Activated T-helper 2 cell treated with anti-CD3 and anti-CD28 coated beads, Interferon-gamma antibody, Interleukin-2, Interleukin-4, amounts not matched to agents 10 μg/mL and 5 μg/mL and 100 μg/mL, durations not matched to agents 14 hours and 24 hours and 36 hours (primary cell): ENCODE measurements at regions not wholly inside any gene's neighbourhood (a gene's known extent, or its start where the extent isn't known, plus 50 kb on each side); places are given as distances from the start of the nearest gene placed in this dataset.

Source experiments
- DNase-seq: peaks from one replicate; pipeline ENCODE4 v3.0.0; 2021; ENCODE audit warnings: low spot score
- H3K27ac Mint-ChIP-seq: one replicate; pipeline ENCODE4 v1.8.0; 2021; ENCODE audit warnings: mixed read lengths
- H3K27me3 Mint-ChIP-seq: one replicate; pipeline ENCODE4 v1.8.0; 2021; ENCODE audit warnings: low read depth, mixed read lengths
- H3K36me3 Mint-ChIP-seq: one replicate; pipeline ENCODE4 v1.8.0; 2021; ENCODE audit warnings: low read depth, mixed read lengths
- H3K4me1 Mint-ChIP-seq: one replicate; pipeline ENCODE4 v1.8.0; 2021; ENCODE audit warnings: low read depth, mixed read lengths
- H3K4me3 Mint-ChIP-seq: one replicate; pipeline ENCODE4 v1.8.0; 2021; ENCODE audit warnings: low read depth, mild to moderate bottlenecking, moderate library complexity, mixed read lengths
- H3K9me3 Mint-ChIP-seq: one replicate; pipeline ENCODE4 v1.8.0; 2021; ENCODE audit warnings: mixed read lengths
- intact Hi-C: fragments of 100-400 bp; cut with micrococcal nuclease; formaldehyde crosslinking; loops from one replicate; pipeline ENCODE4 v1.15.1; 2023

DNA sequence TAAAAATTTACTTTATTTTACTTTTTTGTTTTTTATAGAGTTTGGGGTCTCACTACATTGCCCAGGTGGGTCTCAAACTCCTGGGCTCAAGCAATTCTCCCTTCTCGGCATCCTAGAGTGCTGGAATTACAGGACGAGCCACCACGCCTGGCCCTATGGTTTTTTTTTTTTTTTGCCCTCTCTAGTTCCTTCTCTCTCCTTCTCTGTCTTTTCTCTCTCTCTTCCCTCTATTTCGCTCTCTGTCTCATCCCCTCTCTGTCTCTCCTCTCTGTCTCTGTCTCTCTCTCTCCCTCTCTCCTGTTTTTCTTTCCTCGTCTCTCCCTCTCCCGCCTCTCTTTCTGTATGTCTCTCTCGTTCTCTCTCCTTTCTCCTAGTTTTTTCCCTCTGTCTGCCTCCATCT is 202.6 kb upstream of the LHX5 start:
- no peaks in the 10 kb centered on the region for H3K4me1 Mint-ChIP-seq
- H3K27me3 Mint-ChIP-seq: peaks cover 13% of the 10 kb centered on the region
- H3K9me3 Mint-ChIP-seq: no peaks in the 10 kb centered on the region
- intact Hi-C loops: no loop called here
- no peaks in the 10 kb centered on the region for H3K36me3 Mint-ChIP-seq
- no peak overlapping the region for H3K4me3 Mint-ChIP-seq
- no peak for DNase-seq
- H3K27ac Mint-ChIP-seq: no peak overlapping the region

DNA sequence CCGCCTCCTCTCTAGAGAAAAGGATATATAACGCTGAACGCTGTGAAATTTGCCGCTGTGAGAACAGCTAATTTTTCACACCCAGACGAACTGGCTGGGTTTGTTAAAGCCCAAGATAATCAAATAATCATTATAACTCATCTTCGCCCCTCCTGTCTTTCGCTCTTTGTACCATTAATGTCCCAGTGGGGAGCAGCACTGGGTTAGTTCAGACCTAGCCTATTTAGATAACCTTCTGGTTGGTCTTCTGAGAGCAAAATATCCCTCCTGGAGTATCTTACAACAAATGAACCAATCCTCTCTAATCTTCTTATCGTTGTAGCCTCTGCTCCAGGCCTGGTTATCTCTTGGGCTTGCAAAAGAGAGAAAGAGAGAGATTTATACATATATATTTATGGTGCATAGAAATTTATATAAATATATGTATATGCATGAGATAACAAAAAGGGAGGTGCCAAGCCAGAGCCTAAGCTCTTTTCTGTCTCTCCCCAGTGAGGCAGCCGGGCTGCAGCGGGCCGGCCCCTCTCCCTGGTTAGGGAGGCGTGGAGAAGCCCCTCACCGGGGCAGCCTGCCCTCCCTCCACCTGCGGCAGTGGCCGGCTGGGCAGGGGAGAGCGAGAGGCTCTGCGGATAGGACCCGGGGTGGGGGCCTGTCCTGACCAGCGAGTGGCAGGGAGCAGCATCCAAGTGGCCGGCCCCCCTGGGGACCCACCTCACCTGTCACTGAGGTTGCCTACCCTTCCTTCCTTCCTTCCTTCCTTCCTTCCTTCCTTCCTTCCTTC is 202.0 kb upstream of the LHX5 start:
- no peak for DNase-seq
- no peaks in the 10 kb centered on the region for H3K9me3 Mint-ChIP-seq
- H3K4me3 Mint-ChIP-seq: no peak overlapping the region
- H3K36me3 Mint-ChIP-seq: no peaks in the 10 kb centered on the region
- H3K27me3 Mint-ChIP-seq: peaks cover 16% of the 10 kb centered on the region
- H3K27ac Mint-ChIP-seq: no peak overlapping the region
- intact Hi-C loops: no loop called here
- H3K4me1 Mint-ChIP-seq: no peaks in the 10 kb centered on the region

- Mint-ChIP-seq H3K4me3 (no peak overlapping the region), H3K4me1 (no peaks in the 10 kb centered on the region), H3K27ac (no peak overlapping the region), H3K36me3 (no peaks in the 10 kb centered on the region), H3K9me3 (no peaks in the 10 kb centered on the region), H3K27me3 (peaks cover 16% of the 10 kb centered on the region)
- intact Hi-C loops: no loop called here
- DNase-seq: no peak
Observed at GRCh38 chr12:113670742-113671141, 199.1 kb upstream of the LHX5 start.

- Mint-ChIP-seq H3K4me1 (no peaks in the 10 kb centered on the region), H3K27me3 (peaks cover 16% of the 10 kb centered on the region), H3K4me3 (no peak overlapping the region), H3K36me3 (no peaks in the 10 kb centered on the region), H3K27ac (no peak overlapping the region), H3K9me3 (no peaks in the 10 kb centered on the region)
- intact Hi-C loops: no loop called here
- no peak for DNase-seq
Observed at GRCh38 chr12:113667676-113668356, 196.1 kb upstream of the LHX5 start.

DNA sequence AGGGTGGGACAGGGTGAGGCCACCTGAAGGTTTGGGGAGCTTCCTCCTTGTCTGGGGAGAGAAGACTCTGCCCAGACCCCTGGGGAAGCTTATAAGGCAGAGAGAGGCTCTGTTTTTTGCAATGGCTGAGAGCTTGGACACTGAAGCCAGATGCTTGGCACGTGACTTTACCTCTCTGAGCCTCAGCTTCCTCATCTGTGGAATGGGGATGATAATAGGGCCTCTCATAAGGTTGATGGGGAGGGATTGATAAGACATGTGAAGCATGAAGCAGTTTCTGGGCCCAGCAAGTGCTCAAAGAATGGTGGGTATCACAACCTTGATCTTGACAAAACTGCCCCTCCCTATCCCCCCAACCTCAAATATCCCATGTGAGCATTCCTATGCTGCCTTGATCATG is 195.4 kb upstream of the LHX5 start:
- H3K27ac Mint-ChIP-seq: no peak overlapping the region
- no peak for DNase-seq
- H3K4me3 Mint-ChIP-seq: no peak overlapping the region
- no peaks in the 10 kb centered on the region for H3K4me1 Mint-ChIP-seq
- H3K27me3 Mint-ChIP-seq: peaks cover 16% of the 10 kb centered on the region
- no peaks in the 10 kb centered on the region for H3K9me3 Mint-ChIP-seq
- intact Hi-C loops: no loop called here
- H3K36me3 Mint-ChIP-seq: no peaks in the 10 kb centered on the region

- no peaks in the 10 kb centered on the region for H3K4me1 Mint-ChIP-seq
- no peak overlapping the region for H3K4me3 Mint-ChIP-seq
- intact Hi-C loops: no loop called here
- no peaks in the 10 kb centered on the region for H3K9me3 Mint-ChIP-seq
- peaks cover 16% of the 10 kb centered on the region for H3K27me3 Mint-ChIP-seq
- no peak overlapping the region for H3K27ac Mint-ChIP-seq
- H3K36me3 Mint-ChIP-seq: no peaks in the 10 kb centered on the region
- no peak for DNase-seq
Observed at GRCh38 chr12:113666223-113666622, 194.6 kb upstream of the LHX5 start.

GRCh38 chr12:113665457-113665856 is 193.8 kb upstream of the LHX5 start:
- no peaks in the 10 kb centered on the region for H3K9me3 Mint-ChIP-seq
- H3K27ac Mint-ChIP-seq: no peak overlapping the region
- H3K27me3 Mint-ChIP-seq: peaks cover 13% of the 10 kb centered on the region
- H3K4me1 Mint-ChIP-seq: no peaks in the 10 kb centered on the region
- intact Hi-C loops: no loop called here
- no peaks in the 10 kb centered on the region for H3K36me3 Mint-ChIP-seq
- DNase-seq: no peak
- no peak overlapping the region for H3K4me3 Mint-ChIP-seq

- H3K4me3 Mint-ChIP-seq: no peak overlapping the region
- H3K9me3 Mint-ChIP-seq: no peaks in the 10 kb centered on the region
- H3K27ac Mint-ChIP-seq: no peak overlapping the region
- H3K27me3 Mint-ChIP-seq: peaks cover 2% of the 10 kb centered on the region
- intact Hi-C loops: no loop called here
- no peaks in the 10 kb centered on the region for H3K4me1 Mint-ChIP-seq
- no peak for DNase-seq
- no peaks in the 10 kb centered on the region for H3K36me3 Mint-ChIP-seq
Observed at GRCh38 chr12:113664224-113664681, 192.6 kb upstream of the LHX5 start.

DNA sequence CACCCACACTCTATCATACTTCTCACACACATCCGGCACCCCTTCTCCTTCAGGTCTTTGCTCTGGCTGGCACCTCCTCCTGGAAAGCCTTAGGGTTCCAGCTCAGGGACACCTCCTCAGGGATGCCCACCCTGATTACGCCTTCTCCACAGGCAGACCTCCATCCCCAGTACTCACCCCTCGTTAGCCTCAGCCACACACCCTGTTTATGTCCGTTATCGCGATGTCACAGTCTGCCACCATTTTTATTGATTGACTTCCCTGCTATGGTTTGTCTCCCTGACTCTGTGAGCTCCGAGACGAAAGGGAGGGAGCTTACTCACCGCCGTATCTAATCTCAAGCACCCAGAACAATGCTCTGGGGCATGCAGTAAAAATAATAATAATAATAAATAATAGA is 191.7 kb upstream of the LHX5 start:
- Mint-ChIP-seq H3K36me3 (no peaks in the 10 kb centered on the region), H3K4me3 (no peak overlapping the region), H3K27ac (no peak overlapping the region), H3K9me3 (no peaks in the 10 kb centered on the region), H3K4me1 (no peaks in the 10 kb centered on the region), H3K27me3 (no peaks in the 10 kb centered on the region)
- no peak for DNase-seq
- intact Hi-C loops: no loop called here

DNA sequence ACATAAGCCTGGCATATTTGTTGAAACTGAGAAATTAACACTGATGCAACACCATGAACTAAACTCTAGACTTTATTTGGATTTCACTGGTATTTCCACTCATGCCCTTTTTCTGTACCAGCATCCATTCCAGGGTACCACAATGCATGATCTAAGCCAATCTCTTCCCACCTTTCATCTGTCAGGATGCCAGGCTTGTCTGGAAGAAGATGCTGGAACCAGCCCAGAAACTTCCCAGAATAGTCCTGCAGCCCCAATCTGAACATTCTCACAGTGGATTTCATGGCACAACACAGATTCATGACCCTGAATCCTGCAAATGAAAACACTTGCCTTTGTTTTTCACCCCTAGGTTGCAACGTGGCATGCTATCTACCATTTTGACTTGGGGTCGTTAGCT is 189.3 kb upstream of the LHX5 start:
- H3K9me3 Mint-ChIP-seq: peaks cover 4% of the 10 kb centered on the region
- no peaks in the 10 kb centered on the region for H3K27me3 Mint-ChIP-seq
- intact Hi-C loops: no loop called here
- H3K36me3 Mint-ChIP-seq: no peaks in the 10 kb centered on the region
- no peak overlapping the region for H3K4me3 Mint-ChIP-seq
- H3K4me1 Mint-ChIP-seq: no peaks in the 10 kb centered on the region
- no peak overlapping the region for H3K27ac Mint-ChIP-seq
- no peak for DNase-seq

- Mint-ChIP-seq H3K4me3 (no peak overlapping the region), H3K36me3 (no peaks in the 10 kb centered on the region), H3K9me3 (peaks cover 4% of the 10 kb centered on the region), H3K27ac (no peak overlapping the region), H3K27me3 (no peaks in the 10 kb centered on the region), H3K4me1 (no peaks in the 10 kb centered on the region)
- intact Hi-C loops: no loop called here
- no peak for DNase-seq
Observed at GRCh38 chr12:113659416-113659815, 187.7 kb upstream of the LHX5 start.

- H3K36me3 Mint-ChIP-seq: no peaks in the 10 kb centered on the region
- DNase-seq: no peak
- H3K4me3 Mint-ChIP-seq: no peak overlapping the region
- H3K27ac Mint-ChIP-seq: no peak overlapping the region
- no peaks in the 10 kb centered on the region for H3K27me3 Mint-ChIP-seq
- H3K9me3 Mint-ChIP-seq: peaks cover 4% of the 10 kb centered on the region
- intact Hi-C loops: no loop called here
- no peaks in the 10 kb centered on the region for H3K4me1 Mint-ChIP-seq
Observed at GRCh38 chr12:113659015-113659414, 187.3 kb upstream of the LHX5 start.

- Mint-ChIP-seq H3K4me1 (no peaks in the 10 kb centered on the region), H3K9me3 (peaks cover 4% of the 10 kb centered on the region), H3K4me3 (no peak overlapping the region), H3K27me3 (no peaks in the 10 kb centered on the region), H3K27ac (no peak overlapping the region), H3K36me3 (no peaks in the 10 kb centered on the region)
- no peak for DNase-seq
- intact Hi-C loops: no loop called here
Observed at GRCh38 chr12:113658006-113658655, 186.5 kb upstream of the LHX5 start.
